Fibroblast of skin of left quadriceps (primary cell): ENCODE measurements at regions not wholly inside any gene's neighbourhood (a gene's known extent, or its start where the extent isn't known, plus 50 kb on each side); places are given as distances from the start of the nearest gene placed in this dataset.
"Not testable (repeated sequence)": the region's sequence is repeated elsewhere in the genome, so short reads cannot be mapped to it uniquely, and the experiment has no call there.

ENCODE experiments used
- DNase-seq, 2 experiments: peaks; one replicate each; pipeline ENCODE4 v3.0.0-alpha.2; 2013; ENCODE audit warnings: low read depth in 2 of 2

- no peak for DNase-seq
Observed at GRCh38 chr9:99478469-99479027, 256.5 kb downstream of the SEC61B start.

DNA sequence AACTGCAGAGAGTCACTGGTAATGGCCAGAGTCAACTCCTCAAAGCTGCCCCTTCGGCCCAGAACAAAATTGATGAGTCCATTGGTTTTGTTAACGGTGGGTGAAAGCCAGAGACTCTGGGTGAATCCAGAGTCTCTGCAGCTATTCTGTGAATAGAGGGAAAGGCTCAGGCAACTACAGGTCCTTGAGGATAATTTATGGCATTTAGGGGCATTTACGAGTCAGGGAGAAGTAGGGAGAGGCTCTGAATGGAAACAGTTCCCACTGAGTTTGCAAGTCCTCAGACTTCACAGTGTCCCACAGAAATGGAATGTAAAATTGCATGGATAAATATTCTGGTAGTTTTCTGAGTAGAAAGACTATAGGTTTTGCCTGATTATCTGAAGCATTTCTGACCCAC lies 257.8 kb downstream of the SEC61B start:
- DNase-seq: no peak

DNA sequence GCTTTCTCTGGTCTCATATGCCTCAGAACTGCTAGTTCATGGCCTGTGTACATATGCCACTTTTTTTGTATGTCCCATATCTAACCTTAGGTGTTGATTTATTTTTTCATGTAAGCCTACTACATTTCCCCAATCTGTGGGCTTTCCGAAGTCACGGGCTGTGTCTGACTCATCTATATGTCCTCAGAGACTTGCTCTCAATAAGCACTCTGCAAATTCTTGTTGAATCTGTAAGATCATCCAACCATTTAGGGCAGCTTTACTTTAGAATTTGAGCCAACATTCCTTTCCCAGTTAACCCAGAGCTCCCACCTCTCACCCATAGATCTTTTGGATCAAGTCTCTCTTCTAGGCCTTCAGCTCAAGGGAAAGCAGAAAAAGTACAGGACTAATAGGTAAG lies 263.4 kb downstream of the SEC61B start:
- peak; percentile 64 to 67 for DNase-seq

DNA sequence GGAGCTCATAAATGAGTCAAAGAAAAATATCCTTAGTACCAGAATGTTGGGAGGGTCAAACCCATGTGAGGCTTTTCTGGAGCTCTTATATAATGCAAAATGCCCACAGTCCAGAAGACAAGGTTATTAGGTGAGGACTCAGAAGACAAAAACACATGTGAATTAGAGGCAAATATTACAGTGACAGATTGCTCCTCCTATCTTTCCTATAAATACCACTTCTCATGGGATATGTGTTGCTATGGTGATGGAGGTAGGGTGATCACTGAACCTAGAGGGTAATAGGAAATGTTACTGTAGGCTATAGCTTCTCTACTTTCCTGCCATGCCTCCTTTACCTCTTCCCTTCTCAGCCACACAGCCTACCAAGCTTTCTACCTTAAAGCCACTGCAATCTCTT lies 264.6 kb downstream of the SEC61B start:
- DNase-seq: no peak

DNA sequence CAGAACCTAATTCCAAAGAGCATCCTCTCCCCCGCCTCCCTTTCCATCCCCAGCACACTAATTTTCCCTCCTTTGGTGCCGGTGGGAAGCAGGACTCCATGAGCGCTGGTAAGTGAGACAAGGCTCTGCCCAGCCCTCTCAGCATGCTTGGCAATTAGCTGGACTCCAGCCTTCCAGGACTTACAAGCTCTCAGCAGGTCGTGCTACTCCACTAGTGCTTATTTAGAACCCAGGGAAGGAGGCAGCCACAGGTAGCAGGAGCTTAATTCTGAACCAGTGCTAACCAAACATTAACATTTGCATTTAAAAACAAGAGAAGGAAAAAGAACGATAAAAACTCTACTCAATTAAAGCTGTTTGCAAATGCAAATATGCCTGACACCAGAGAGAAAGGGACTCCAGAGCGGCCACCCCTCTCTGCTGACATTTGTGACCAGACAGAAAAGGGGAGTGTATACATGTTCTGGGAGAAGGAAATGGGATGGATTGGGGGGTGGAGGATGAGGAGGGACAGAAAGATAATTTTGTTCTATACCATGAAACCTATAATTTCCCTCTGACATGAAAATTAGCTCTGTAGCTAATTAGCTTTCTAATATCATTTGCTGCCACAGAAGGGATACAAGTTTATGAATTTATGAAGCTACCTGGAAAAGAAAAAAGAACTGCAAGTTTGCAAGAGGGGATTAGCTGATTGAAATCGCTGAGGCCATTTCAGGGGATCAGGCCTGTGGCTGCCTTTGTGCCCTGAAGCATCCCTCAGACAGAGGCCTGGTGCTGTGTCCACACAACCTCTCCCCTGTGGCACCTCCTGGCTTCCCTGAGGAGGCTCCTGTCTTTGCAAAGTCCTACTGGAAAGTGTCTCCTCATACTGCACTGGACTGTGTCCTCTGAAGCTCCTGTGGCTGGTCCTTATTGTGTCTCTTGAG lies 266.3 kb downstream of the SEC61B start:
- no peak for DNase-seq

- DNase-seq: peak; percentile 65 to 66
Observed at GRCh38 chr9:99489060-99489413, 267.0 kb downstream of the SEC61B start.

DNA sequence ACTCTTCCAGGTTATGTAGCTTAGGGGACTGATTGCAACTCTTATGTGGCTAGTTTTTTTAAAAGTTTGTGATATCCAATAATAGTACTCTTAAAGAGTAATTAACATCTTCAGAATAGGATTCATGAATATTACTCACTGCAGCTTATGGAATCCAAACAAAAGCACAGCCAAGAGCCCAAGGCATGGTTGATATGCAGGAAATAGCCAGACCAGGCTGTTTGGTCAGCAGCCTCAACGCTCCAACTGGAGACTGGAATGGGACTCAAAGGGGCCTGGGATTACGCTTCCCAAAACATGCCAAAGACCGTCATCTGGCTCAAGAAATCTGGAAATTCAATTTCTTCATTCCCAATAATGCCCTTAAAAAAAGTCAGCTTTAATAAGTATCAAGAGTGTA lies 268.6 kb downstream of the SEC61B start:
- no peak for DNase-seq

DNA sequence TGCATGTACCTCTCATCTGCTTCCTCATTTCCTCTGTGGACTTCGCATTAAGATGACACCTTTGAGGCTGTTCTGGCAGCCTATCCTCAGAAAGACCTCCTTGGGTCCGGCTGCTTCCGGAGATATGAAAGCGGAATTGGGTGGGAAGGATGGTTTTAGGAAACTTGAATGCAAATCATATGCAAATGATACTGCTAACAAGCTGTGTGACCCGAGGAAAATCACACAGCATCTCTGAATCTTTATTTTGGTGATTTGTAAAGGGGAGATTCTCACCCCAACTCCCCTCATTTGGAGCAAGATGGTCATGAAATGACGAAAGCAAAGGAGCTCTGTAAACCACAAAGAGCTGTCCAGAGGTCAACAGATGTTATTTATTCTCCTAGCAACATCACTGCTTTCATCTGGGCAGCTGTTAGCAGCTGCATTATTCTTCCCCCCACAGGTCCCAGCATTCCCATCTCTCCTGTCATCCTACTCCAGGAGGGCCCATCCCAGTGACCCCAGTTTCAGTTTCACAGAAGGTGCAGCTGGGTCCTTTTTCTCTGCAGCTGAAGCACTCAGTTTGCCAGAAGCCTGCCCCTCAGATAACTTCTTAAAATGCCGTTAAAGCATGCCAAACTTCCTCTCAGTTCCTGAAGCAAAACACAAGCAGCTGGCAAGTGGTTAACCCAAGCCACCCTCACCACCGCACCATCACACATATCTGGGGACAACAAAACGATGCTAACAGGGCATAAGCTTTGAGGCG lies 269.5 kb downstream of the SEC61B start:
- DNase-seq: no peak

DNA sequence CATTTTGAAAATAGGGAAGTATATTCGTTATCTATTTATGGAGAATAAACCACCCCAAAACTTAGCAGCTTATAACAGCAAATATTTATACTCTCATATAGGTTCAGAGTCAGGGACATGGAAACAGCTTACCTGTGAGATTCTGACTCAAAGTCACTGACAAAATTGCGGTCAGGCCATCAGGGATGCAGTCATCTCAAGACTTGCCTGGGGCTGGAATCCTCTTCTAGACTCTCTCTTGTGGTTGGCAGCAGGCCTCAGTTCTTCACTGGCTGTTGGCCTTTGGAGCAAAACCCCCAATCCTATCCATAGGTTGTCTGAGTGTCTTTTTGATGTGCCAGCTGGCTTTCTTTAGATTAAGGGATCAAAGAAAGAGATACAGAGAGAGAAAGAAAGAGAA lies 275.6 kb downstream of the SEC61B start:
- no peak for DNase-seq

- not testable (repeated sequence) for DNase-seq
Observed at GRCh38 chr9:99498979-99499378, 276.9 kb downstream of the SEC61B start.

- no peak for DNase-seq
Observed at GRCh38 chr9:99505936-99506335, 283.9 kb downstream of the SEC61B start.

GRCh38 chr9:99506747-99507348 lies 284.8 kb downstream of the SEC61B start:
- DNase-seq: no peak

GRCh38 chr9:99509065-99509745 lies 287.1 kb downstream of the SEC61B start:
- DNase-seq: no peak

GRCh38 chr9:99509900-99510535 lies 287.9 kb downstream of the SEC61B start:
- no peak for DNase-seq

DNA sequence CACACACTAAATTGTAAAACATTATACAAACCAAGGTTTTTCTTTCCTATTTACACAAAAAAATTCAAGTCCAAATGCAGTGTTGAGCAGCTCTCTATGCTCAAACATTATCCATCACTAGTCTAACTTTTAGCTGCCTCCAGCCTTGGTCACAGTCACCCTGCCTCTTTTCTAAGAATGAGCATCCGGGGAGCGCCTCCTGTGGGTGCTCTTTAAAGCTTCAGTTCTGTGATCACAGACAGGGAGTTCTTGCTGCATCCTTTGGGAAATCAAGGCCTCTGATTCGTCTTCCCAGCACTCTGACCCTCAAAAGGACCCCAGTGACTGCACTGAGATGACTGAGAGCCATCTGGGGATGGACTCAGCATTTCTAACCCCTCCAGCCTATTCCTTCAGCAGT lies 289.6 kb downstream of the SEC61B start:
- no peak for DNase-seq

GRCh38 chr9:99513441-99514112 lies 291.5 kb downstream of the SEC61B start:
- DNase-seq: no peak

GRCh38 chr9:99515093-99515492 lies 293.0 kb downstream of the SEC61B start:
- no peak for DNase-seq

DNA sequence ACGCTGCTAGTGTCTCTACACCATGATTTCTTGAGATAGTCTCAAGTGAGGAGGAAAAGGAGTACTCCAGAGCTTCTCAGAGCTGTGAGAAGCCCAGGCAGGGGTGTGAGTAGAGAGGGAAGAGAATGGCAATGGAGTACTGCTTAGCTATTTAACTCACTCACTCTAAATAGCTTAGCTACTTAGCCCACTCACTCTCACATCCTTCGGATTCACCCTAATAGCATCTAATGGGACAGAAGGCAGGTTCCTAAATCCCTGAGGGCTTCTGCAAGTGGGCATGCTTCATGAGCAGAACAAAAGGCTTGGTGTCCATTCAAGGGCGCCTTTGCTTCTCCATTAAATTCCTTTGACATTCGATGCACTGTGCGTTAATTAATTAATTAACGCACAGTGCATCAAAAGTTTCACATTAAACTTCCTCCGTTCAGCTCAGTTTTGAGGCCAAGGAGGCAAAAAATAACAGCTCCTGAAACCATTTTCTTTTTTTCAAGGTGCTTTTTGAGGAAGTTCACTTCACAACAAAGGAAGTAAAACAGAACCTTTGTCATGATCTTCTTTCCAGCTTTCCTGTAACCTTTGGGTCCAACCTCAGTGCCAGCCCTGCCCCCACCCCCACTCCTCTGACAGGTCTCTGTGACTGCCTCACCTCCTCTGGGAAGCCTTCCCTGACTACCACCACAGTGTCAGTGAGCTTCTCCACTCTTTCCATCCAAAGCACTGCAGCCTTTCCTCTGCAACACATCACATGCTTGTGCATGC lies 294.0 kb downstream of the SEC61B start:
- no peak for DNase-seq

DNA sequence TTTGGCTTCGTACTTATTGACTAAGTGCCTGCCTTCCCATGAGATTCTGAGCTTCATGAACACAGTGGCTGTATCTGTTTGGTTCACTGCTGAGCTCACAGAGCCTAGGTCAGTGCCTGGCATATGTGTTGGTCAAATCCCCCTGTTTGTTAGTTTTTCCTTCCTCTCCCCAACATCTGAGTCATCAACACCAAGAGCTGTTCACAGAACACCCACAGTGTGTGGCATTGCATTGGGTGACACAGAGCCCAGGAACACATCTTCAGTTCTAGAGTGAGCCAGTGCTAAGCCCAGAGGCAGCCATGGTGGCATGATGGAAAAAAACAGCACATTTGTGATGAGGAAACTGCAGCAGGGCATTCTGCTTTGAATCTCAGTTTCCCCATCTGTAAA lies 294.6 kb downstream of the SEC61B start:
- DNase-seq: no peak

DNA sequence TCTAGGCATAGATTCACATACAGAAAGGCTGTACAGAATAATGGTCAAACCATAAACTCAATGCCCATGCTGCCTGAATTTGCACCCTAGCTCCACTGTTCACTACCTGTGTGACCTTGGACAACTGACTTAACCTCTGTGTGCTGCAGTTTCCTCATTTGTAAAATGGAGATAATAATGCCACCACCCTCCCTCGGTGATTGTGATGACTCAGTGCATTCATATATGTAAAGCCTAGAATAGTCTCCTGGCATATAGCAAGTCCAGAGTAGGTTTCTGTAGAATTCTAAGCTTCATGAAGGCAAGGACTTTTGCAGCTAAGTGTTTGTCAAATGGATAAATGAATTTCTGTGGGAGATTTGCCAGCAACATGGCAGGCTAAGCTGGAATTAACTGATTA lies 297.8 kb upstream of the NR4A3 start:
- no peak for DNase-seq
